Liver (tissue), 8 donors: ENCODE measurements at regions not wholly inside any gene's neighbourhood (a gene's known extent, or its start where the extent isn't known, plus 50 kb on each side); places are given as distances from the start of the nearest gene placed in this dataset.

Experiments
- DNase-seq: peaks from one replicate; pipeline ENCODE4 v3.0.0-alpha.2; 2017; ENCODE audit warnings: low spot score
- H3K27ac ChIP-seq, 2 donors: one replicate each; pipeline ENCODE4 v1.7.0; 2013; ENCODE audit warnings: inconsistent platforms in 2 of 2, low read length in 2 of 2, control low read depth in 1 of 2, low read depth in 1 of 2, mild to moderate bottlenecking in 1 of 2
- H3K27me3 ChIP-seq, 4 donors: one replicate each; pipeline versions ENCODE4 v1.6.1 to v1.7.0; 2013; ENCODE audit warnings: low read length in 3 of 4, inconsistent platforms in 1 of 4, mild to moderate bottlenecking in 1 of 4, moderate library complexity in 1 of 4; ENCODE audit not compliant: control insufficient read depth in 4 of 4, insufficient read depth in 4 of 4
- H3K36me3 ChIP-seq, 4 donors: one replicate each; pipeline versions ENCODE4 v1.6.1 to v1.7.0; 2013; ENCODE audit warnings: low read length in 3 of 4, mild to moderate bottlenecking in 3 of 4, low read depth in 1 of 4, moderate library complexity in 1 of 4; ENCODE audit not compliant: control insufficient read depth in 4 of 4, insufficient read depth in 3 of 4
- H3K4me1 ChIP-seq, 4 donors: one replicate each; pipeline versions ENCODE4 v1.6.1 to v1.7.0; 2013; ENCODE audit warnings: low read length in 3 of 4, mild to moderate bottlenecking in 3 of 4, moderate library complexity in 1 of 4; ENCODE audit not compliant: control insufficient read depth in 4 of 4, insufficient read depth in 4 of 4
- H3K4me3 ChIP-seq, 3 donors: one replicate each; pipeline versions ENCODE4 v1.6.1 to v1.7.0; 2013; ENCODE audit warnings: low read length in 3 of 3, control low read depth in 1 of 3, low read depth in 1 of 3, mild to moderate bottlenecking in 1 of 3
- H3K9ac ChIP-seq, 2 donors: one replicate each; pipeline ENCODE4 v1.7.0; 2013; ENCODE audit warnings: low read length in 2 of 2, mild to moderate bottlenecking in 2 of 2, moderate library complexity in 2 of 2, control low read depth in 1 of 2, low read depth in 1 of 2
- H3K9me3 ChIP-seq, 4 donors: one replicate each; pipeline versions ENCODE4 v1.6.1 to v1.7.0; 2013; ENCODE audit warnings: low read length in 3 of 4; ENCODE audit not compliant: control insufficient read depth in 4 of 4
- CTCF ChIP-seq: fragments of 150-350 bp; IDR thresholded peaks from 2 replicates; pipeline ENCODE4 v1.5.1; 2017; ENCODE audit warnings: improper control_type of control experiment, low read depth, low read length; ENCODE audit not compliant: missing input control
- GABPA ChIP-seq, 2 donors: IDR thresholded peaks in 1 of 2; conservative IDR thresholded peaks in 1 of 2; 2 replicates each; pipeline ENCODE4 v1.6.1; 2016; ENCODE audit warnings: antibody characterized with exemption in 2 of 2, mild to moderate bottlenecking in 1 of 2, moderate library complexity in 1 of 2
- HNF4G ChIP-seq: IDR thresholded peaks from 2 replicates; pipeline ENCODE4 v1.6.1; 2016; ENCODE audit warnings: antibody characterized with exemption
- NR2F2 ChIP-seq: IDR thresholded peaks from 2 replicates; pipeline ENCODE4 v1.6.1; 2016; ENCODE audit warnings: antibody characterized with exemption
- RAD21 ChIP-seq, 2 donors: IDR thresholded peaks; 2 replicates each; pipeline ENCODE4 v1.6.1; 2016; ENCODE audit warnings: antibody characterized with exemption in 2 of 2, mild to moderate bottlenecking in 2 of 2
- REST ChIP-seq: IDR thresholded peaks from 2 replicates; pipeline ENCODE4 v1.6.1; 2016; ENCODE audit warnings: antibody characterized with exemption, mild to moderate bottlenecking
- RXRA ChIP-seq, 2 donors: IDR thresholded peaks; 2 replicates each; pipeline ENCODE4 v1.6.1; 2017 to 2018; ENCODE audit warnings: antibody characterized with exemption in 2 of 2, mild to moderate bottlenecking in 1 of 2
- TAF1 ChIP-seq: conservative IDR thresholded peaks from 2 replicates; pipeline ENCODE4 v1.6.1; 2016; ENCODE audit warnings: antibody characterized with exemption, mild to moderate bottlenecking
- YY1 ChIP-seq: IDR thresholded peaks from 2 replicates; pipeline ENCODE4 v1.6.1; 2016; ENCODE audit warnings: antibody characterized with exemption, mild to moderate bottlenecking
- WGBS: extraction: QIAGEN DNeasy Blood & Tissue Kit; methylation state at CpG from one replicate; pipeline ENCODE4 v1.1.7; 2013; 5-methylcytosine and 5-hydroxymethylcytosine counted together
- TF ChIP-seq, protein P1 (sequence below): IDR thresholded peaks from 2 replicates; pipeline ENCODE4 v1.6.1; 2016; ENCODE audit warnings: antibody characterized with exemption
- TF ChIP-seq, protein P2 (sequence below): IDR thresholded peaks from 2 replicates; pipeline ENCODE4 v1.6.1; 2016; ENCODE audit warnings: antibody characterized with exemption
- TF ChIP-seq, protein P3 (sequence below): IDR thresholded peaks from 2 replicates; pipeline ENCODE4 v1.6.1; 2016; ENCODE audit warnings: antibody characterized with exemption
- donor health status: healthy.
- donor health status: healthy.
- donor health status: healthy.
- donor health status: healthy.
- donor health status: healthy.

GRCh38 chr2:180406687-180407086, 399.6 kb upstream of the CWC22 start:
- H3K27me3 ChIP-seq: no peaks in the 10 kb centered on the region
- no peaks in the 10 kb centered on the region for H3K4me1 ChIP-seq
- H3K9ac ChIP-seq: no peak overlapping the region
- H3K27ac ChIP-seq: no peak overlapping the region
- no peak for DNase-seq
- TF ChIP-seq, protein P1, sequence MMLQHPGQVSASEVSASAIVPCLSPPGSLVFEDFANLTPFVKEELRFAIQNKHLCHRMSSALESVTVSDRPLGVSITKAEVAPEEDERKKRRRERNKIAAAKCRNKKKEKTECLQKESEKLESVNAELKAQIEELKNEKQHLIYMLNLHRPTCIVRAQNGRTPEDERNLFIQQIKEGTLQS: no peak
- TF ChIP-seq YY1 (no peak), TAF1 (no peak), RAD21 (IDR thresholded peaks at IDR 0.05) (no peak)
- H3K36me3 ChIP-seq: no peaks in the 10 kb centered on the region
- no peaks in the 10 kb centered on the region for H3K9me3 ChIP-seq
- H3K4me3 ChIP-seq: no peak overlapping the region
- 67% methylated on average over 4 of the region's 4 CpGs for WGBS

- no peak for TF ChIP-seq TAF1
- TF ChIP-seq RAD21 (IDR thresholded peaks at IDR 0.05): no peak
- no peak for TF ChIP-seq GABPA (IDR thresholded peaks at IDR 0.05 in 1 of 2, conservative IDR thresholded peaks at IDR 0.05 in 1 of 2)
- TF ChIP-seq REST: no peak
- TF ChIP-seq, protein P2, sequence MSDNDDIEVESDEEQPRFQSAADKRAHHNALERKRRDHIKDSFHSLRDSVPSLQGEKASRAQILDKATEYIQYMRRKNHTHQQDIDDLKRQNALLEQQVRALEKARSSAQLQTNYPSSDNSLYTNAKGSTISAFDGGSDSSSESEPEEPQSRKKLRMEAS: no peak
- no peak for TF ChIP-seq NR2F2
- no peak for TF ChIP-seq CTCF
- no peak for TF ChIP-seq HNF4G
- TF ChIP-seq, protein P3, sequence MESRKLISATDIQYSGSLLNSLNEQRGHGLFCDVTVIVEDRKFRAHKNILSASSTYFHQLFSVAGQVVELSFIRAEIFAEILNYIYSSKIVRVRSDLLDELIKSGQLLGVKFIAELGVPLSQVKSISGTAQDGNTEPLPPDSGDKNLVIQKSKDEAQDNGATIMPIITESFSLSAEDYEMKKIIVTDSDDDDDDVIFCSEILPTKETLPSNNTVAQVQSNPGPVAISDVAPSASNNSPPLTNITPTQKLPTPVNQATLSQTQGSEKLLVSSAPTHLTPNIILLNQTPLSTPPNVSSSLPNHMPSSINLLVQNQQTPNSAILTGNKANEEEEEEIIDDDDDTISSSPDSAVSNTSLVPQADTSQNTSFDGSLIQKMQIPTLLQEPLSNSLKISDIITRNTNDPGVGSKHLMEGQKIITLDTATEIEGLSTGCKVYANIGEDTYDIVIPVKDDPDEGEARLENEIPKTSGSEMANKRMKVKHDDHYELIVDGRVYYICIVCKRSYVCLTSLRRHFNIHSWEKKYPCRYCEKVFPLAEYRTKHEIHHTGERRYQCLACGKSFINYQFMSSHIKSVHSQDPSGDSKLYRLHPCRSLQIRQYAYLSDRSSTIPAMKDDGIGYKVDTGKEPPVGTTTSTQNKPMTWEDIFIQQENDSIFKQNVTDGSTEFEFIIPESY: no peak
- no peak for TF ChIP-seq RXRA (IDR thresholded peaks at IDR 0.05)
- 75% methylated on average over 3 of the region's 3 CpGs for WGBS
- H3K9ac ChIP-seq: no peak overlapping the region
- no peaks in the 10 kb centered on the region for H3K4me1 ChIP-seq
- no peaks in the 10 kb centered on the region for H3K27me3 ChIP-seq
- no peaks in the 10 kb centered on the region for H3K9me3 ChIP-seq
- H3K36me3 ChIP-seq: no peaks in the 10 kb centered on the region
- H3K27ac ChIP-seq: no peak overlapping the region
- DNase-seq: no peak
- H3K4me3 ChIP-seq: no peak overlapping the region
These were observed 398.4 kb upstream of the CWC22 start for GRCh38 chr2:180405520-180405919.
